ENCODE measurements at regions not wholly inside any gene's neighbourhood (a gene's known extent, or its start where the extent isn't known, plus 50 kb on each side); places are given as distances from the start of the nearest gene placed in this dataset.

DNA sequence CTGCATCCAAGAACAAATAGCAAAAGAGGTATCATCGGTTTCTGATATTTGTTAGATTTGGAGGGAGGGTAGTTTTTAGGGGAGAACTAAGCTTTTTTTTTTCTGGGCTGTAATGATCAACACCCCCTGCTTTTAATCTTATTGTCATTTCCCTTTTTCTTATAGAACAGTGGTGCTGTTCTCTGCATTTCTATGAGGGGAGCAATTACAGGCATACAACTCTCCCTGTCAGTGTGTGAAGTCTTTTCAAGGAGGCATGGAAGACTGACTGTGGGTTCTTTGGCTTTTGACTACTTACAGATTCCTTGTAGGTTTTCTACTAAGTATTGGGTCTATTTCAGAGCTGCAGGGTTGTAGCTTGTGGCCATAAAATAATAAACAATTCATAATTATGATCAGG is 632.3 kb downstream of the TFAP2B start:
- TF ChIP-seq, protein P1, sequence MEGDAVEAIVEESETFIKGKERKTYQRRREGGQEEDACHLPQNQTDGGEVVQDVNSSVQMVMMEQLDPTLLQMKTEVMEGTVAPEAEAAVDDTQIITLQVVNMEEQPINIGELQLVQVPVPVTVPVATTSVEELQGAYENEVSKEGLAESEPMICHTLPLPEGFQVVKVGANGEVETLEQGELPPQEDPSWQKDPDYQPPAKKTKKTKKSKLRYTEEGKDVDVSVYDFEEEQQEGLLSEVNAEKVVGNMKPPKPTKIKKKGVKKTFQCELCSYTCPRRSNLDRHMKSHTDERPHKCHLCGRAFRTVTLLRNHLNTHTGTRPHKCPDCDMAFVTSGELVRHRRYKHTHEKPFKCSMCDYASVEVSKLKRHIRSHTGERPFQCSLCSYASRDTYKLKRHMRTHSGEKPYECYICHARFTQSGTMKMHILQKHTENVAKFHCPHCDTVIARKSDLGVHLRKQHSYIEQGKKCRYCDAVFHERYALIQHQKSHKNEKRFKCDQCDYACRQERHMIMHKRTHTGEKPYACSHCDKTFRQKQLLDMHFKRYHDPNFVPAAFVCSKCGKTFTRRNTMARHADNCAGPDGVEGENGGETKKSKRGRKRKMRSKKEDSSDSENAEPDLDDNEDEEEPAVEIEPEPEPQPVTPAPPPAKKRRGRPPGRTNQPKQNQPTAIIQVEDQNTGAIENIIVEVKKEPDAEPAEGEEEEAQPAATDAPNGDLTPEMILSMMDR (conservative IDR thresholded peaks at IDR 0.05; ENCODE audit: low read depth in 2 of 2) = no peak
- TF ChIP-seq EZH2 (IDR thresholded peaks at IDR 0.05; ENCODE audit: low read depth, unreplicated experiment) (no peak), CREB1 (CRISPR knock-in tag; IDR thresholded peaks at IDR 0.05; ENCODE audit: low read depth) (no peak), EZH2phosphoT487 (IDR thresholded peaks at IDR 0.05; ENCODE audit: unreplicated experiment) (no peak), POLR2AphosphoS5 (IDR thresholded peaks at IDR 0.05; ENCODE audit: low read depth) (no peak)
- TF ChIP-seq, protein P2, sequence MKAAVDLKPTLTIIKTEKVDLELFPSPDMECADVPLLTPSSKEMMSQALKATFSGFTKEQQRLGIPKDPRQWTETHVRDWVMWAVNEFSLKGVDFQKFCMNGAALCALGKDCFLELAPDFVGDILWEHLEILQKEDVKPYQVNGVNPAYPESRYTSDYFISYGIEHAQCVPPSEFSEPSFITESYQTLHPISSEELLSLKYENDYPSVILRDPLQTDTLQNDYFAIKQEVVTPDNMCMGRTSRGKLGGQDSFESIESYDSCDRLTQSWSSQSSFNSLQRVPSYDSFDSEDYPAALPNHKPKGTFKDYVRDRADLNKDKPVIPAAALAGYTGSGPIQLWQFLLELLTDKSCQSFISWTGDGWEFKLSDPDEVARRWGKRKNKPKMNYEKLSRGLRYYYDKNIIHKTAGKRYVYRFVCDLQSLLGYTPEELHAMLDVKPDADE (IDR thresholded peaks at IDR 0.05) = no peak
- TF ChIP-seq, protein P3, sequence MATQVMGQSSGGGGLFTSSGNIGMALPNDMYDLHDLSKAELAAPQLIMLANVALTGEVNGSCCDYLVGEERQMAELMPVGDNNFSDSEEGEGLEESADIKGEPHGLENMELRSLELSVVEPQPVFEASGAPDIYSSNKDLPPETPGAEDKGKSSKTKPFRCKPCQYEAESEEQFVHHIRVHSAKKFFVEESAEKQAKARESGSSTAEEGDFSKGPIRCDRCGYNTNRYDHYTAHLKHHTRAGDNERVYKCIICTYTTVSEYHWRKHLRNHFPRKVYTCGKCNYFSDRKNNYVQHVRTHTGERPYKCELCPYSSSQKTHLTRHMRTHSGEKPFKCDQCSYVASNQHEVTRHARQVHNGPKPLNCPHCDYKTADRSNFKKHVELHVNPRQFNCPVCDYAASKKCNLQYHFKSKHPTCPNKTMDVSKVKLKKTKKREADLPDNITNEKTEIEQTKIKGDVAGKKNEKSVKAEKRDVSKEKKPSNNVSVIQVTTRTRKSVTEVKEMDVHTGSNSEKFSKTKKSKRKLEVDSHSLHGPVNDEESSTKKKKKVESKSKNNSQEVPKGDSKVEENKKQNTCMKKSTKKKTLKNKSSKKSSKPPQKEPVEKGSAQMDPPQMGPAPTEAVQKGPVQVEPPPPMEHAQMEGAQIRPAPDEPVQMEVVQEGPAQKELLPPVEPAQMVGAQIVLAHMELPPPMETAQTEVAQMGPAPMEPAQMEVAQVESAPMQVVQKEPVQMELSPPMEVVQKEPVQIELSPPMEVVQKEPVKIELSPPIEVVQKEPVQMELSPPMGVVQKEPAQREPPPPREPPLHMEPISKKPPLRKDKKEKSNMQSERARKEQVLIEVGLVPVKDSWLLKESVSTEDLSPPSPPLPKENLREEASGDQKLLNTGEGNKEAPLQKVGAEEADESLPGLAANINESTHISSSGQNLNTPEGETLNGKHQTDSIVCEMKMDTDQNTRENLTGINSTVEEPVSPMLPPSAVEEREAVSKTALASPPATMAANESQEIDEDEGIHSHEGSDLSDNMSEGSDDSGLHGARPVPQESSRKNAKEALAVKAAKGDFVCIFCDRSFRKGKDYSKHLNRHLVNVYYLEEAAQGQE (IDR thresholded peaks at IDR 0.05; ENCODE audit: unreplicated experiment) = no peak
